ENCODE measurements at regions not wholly inside any gene's neighbourhood (a gene's known extent, or its start where the extent isn't known, plus 50 kb on each side); places are given as distances from the start of the nearest gene placed in this dataset.

DNA sequence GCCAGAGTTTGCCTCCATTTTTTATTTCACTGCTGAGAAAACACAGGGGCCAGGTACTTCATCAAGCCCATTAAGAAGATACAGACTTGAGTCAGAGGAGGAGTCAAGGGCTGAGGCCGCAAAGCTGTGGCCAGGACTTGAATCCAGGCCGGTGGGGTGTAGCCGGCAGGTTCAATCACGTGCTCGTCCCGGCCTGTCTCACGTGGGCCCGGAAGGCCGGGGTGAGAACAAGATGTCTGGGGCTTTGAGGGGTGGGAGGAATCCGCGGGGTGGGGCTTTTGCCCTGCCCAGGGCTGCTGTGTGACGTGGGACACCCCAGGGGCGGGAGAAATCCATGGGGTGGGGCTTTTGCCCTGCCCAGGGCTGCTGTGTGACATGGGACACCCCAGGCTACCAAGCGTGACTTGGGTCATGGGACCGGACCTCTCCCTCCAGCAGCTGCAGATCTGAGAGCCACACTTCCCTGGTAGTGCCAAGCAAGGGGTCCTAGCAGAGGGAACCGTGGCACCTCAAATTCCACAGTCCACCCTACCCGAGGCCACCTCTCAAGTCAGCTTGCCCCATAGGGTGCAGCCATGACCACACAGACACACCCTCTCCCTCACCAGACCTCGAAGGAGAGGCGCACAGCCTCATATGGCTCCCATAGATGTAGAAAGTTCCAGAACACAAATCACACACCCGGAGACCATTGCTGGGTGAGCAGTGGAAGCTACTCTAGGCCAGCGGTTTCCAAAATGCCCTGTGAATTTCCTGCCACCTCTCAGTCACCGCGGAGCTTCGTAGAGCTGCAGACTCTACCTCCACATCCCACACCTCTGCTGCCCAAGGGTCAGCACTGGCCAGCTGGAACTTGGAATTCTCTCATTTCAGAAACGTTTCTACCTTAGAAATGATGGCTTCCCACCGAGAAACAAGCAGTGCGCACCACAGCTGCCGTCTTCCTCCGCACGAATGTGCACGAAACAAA, 156.1 kb downstream of the DLL1 start:
- TF ChIP-seq GATA3 (IDR thresholded peaks at IDR 0.05; ENCODE audit: low read depth, low read length) (no peak), GATA2 (IDR thresholded peaks at IDR 0.05; ENCODE audit: low read depth, low read length) (no peak)
